K562 (cell line): ENCODE measurements at regions not wholly inside any gene's neighbourhood (a gene's known extent, or its start where the extent isn't known, plus 50 kb on each side); places are given as distances from the start of the nearest gene placed in this dataset.
"Not testable (repeated sequence)": the region's sequence is repeated elsewhere in the genome, so short reads cannot be mapped to it uniquely, and the experiment has no call there.

Experiments used
- BDP1 ChIP-seq: IDR thresholded peaks from 3 replicates; pipeline ENCODE4 v1.6.1; 2011; ENCODE audit not compliant: insufficient read length, insufficient read depth
- CBX1 ChIP-seq: sonication (generic); IDR thresholded peaks from 2 replicates; pipeline ENCODE4 v1.6.1; 2016; ENCODE audit warnings: antibody characterized with exemption, low read depth, mild to moderate bottlenecking
- EGR1 ChIP-seq: fragments of 450-650 bp; conservative IDR thresholded peaks from 2 replicates; pipeline ENCODE4 v1.6.1; 2017; ENCODE audit warnings: mild to moderate bottlenecking
- EZH2 ChIP-seq: IDR thresholded peaks from 2 replicates; pipeline ENCODE4 v1.6.1; 2012; ENCODE audit warnings: low read depth, mild to moderate bottlenecking, inconsistent platforms, low read length, borderline replicate concordance
- SP2 ChIP-seq: IDR thresholded peaks from 2 replicates; pipeline ENCODE4 v1.6.1; 2011; ENCODE audit warnings: mild to moderate bottlenecking, low read depth, low read length, moderate library complexity; ENCODE audit not compliant: poor library complexity, severe bottlenecking; ENCODE audit errors: extremely low read depth
- SRF ChIP-seq, 2 experiments: fragments of 250-450, 450-650 bp in 1 of 2; sonication (Bioruptor Pico) in 1 of 2; sonication (generic) in 1 of 2; formaldehyde crosslinking; IDR thresholded peaks; 2 replicates each; pipeline versions ENCODE4 v1.5.0 to v1.5.1; 2020 to 2022; ENCODE audit warnings: mild to moderate bottlenecking in 1 of 2, missing genetic modification reagents in 1 of 2
- ZNF561 ChIP-seq: fragments of 450-650 bp; formaldehyde crosslinking; conservative IDR thresholded peaks from 2 replicates; pipeline ENCODE4 v1.4.0; 2020; ENCODE audit warnings: mild to moderate bottlenecking, moderate library complexity
- TF ChIP-seq, protein P1 (sequence below), 3 experiments: IDR thresholded peaks in 2 of 3; conservative IDR thresholded peaks in 1 of 3; 2 replicates each; pipeline ENCODE4 v1.5.1; 2011 to 2012; ENCODE audit warnings: low read length in 3 of 3, mild to moderate bottlenecking in 3 of 3, control low read depth in 2 of 3, improper control_type of control experiment in 1 of 3, inconsistent platforms in 1 of 3, low read depth in 1 of 3, mixed read lengths in 1 of 3, moderate library complexity in 1 of 3; ENCODE audit not compliant: insufficient read depth in 2 of 3
- TF ChIP-seq, protein P2 (sequence below): sonication (generic); formaldehyde crosslinking; IDR thresholded peaks from 2 replicates; pipeline ENCODE4 v1.8.1; 2023; ENCODE audit warnings: mild to moderate bottlenecking, missing genetic modification reagents
- TF ChIP-seq, protein P3 (sequence below): sonication (generic); formaldehyde crosslinking; IDR thresholded peaks from 2 replicates; pipeline ENCODE4 v1.8.1; 2023; ENCODE audit warnings: mild to moderate bottlenecking, missing genetic modification reagents

DNA sequence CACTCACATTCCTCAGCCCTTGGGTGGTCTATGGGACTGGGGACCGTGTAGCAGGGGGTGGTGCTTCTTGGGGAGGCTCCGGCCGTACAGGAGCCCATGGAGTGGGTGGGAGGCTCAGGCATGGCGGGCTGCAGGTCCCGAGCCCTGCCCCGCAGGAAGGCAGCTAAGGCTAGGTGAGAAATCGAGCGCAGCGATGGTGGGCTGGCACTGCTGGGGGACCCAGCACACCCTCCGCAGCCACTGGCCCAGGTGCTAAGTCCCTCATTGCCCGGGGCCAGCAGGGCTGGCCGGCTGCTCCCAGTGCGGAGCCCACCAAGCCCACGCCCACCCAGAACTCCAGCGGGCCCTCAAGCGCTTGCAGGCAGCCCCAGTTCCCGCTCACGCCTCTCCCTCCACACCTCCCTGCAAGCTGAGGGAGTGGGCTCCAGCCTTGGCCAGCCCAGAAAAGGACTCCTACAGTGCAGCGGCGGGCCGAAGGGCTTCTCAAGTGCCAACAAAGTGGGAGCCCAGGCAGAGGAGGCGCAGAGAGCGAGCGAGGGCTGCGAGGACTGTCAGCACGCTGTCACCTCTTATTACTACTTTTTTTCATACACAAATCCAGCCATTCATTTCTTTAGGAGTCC, 613.3 kb upstream of the LUZP2 start:
- not testable (repeated sequence) for TF ChIP-seq EZH2; SP2; SRF (CRISPR knock-in tag; IDR thresholded peaks at IDR 0.05); CBX1; ZNF561 (CRISPR knock-in tag); EGR1; BDP1
- TF ChIP-seq, protein P1, sequence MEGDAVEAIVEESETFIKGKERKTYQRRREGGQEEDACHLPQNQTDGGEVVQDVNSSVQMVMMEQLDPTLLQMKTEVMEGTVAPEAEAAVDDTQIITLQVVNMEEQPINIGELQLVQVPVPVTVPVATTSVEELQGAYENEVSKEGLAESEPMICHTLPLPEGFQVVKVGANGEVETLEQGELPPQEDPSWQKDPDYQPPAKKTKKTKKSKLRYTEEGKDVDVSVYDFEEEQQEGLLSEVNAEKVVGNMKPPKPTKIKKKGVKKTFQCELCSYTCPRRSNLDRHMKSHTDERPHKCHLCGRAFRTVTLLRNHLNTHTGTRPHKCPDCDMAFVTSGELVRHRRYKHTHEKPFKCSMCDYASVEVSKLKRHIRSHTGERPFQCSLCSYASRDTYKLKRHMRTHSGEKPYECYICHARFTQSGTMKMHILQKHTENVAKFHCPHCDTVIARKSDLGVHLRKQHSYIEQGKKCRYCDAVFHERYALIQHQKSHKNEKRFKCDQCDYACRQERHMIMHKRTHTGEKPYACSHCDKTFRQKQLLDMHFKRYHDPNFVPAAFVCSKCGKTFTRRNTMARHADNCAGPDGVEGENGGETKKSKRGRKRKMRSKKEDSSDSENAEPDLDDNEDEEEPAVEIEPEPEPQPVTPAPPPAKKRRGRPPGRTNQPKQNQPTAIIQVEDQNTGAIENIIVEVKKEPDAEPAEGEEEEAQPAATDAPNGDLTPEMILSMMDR (IDR thresholded peaks at IDR 0.05 in 2 of 3, conservative IDR thresholded peaks at IDR 0.05 in 1 of 3; ENCODE audit: insufficient read depth in 2 of 3, low read depth in 1 of 3, low read length in 3 of 3), result not testable (repeated sequence)
- TF ChIP-seq, protein P2, sequence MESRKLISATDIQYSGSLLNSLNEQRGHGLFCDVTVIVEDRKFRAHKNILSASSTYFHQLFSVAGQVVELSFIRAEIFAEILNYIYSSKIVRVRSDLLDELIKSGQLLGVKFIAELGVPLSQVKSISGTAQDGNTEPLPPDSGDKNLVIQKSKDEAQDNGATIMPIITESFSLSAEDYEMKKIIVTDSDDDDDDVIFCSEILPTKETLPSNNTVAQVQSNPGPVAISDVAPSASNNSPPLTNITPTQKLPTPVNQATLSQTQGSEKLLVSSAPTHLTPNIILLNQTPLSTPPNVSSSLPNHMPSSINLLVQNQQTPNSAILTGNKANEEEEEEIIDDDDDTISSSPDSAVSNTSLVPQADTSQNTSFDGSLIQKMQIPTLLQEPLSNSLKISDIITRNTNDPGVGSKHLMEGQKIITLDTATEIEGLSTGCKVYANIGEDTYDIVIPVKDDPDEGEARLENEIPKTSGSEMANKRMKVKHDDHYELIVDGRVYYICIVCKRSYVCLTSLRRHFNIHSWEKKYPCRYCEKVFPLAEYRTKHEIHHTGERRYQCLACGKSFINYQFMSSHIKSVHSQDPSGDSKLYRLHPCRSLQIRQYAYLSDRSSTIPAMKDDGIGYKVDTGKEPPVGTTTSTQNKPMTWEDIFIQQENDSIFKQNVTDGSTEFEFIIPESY, result not testable (repeated sequence)
- TF ChIP-seq, protein P3, sequence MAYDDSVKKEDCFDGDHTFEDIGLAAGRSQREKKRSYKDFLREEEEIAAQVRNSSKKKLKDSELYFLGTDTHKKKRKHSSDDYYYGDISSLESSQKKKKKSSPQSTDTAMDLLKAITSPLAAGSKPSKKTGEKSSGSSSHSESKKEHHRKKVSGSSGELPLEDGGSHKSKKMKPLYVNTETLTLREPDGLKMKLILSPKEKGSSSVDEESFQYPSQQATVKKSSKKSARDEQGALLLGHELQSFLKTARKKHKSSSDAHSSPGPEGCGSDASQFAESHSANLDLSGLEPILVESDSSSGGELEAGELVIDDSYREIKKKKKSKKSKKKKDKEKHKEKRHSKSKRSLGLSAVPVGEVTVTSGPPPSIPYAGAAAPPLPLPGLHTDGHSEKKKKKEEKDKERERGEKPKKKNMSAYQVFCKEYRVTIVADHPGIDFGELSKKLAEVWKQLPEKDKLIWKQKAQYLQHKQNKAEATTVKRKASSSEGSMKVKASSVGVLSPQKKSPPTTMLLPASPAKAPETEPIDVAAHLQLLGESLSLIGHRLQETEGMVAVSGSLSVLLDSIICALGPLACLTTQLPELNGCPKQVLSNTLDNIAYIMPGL (CRISPR knock-in tag), result not testable (repeated sequence)
